AG04449 (cell line): ENCODE measurements at regions not wholly inside any gene's neighbourhood (a gene's known extent, or its start where the extent isn't known, plus 50 kb on each side); places are given as distances from the start of the nearest gene placed in this dataset.

Source experiments
- CTCF ChIA-PET: fragments of 350-600 bp; formaldehyde crosslinking; extraction: SDS; loops from one replicate; lab custom pipeline; 2021; ENCODE audit warnings: antibody characterized with exemption; lab: Yijun Ruan, JAX
- POLR2A ChIA-PET: fragments of 400-600, 350-600 bp; formaldehyde crosslinking; extraction: SDS; loops from one replicate; lab custom pipeline; 2020; ENCODE audit warnings: antibody characterized with exemption, inconsistent platforms; lab: Yijun Ruan, JAX
- DNase-seq: peaks from one replicate; pipeline ENCODE4 v3.0.0-alpha.2; 2010; ENCODE audit warnings: low read depth, low spot score
- H3K4me3 ChIP-seq: 2 replicates; pipeline ENCODE4 v1.5.1; 2011; ENCODE audit warnings: low read depth, mild to moderate bottlenecking, control low read depth, low read length
- CTCF ChIP-seq: IDR thresholded peaks from one replicate; pipeline ENCODE4 v1.5.1; 2011; ENCODE audit warnings: mild to moderate bottlenecking, moderate library complexity, low read length, control low read depth, inconsistent platforms; ENCODE audit not compliant: insufficient read depth; ENCODE audit errors: missing control alignments

- no peak for DNase-seq
- ChIA-PET CTCF (no interaction called here), POLR2A (no interaction called here)
Measured at GRCh38 chr3:118761291-118761606, 273.4 kb downstream of the IGSF11 start.

GRCh38 chr3:118765636-118766305 is 268.9 kb downstream of the IGSF11 start:
- no peak for DNase-seq
- no peak for TF ChIP-seq CTCF
- no peak overlapping the region for H3K4me3 ChIP-seq
- ChIA-PET POLR2A (no interaction called here), CTCF (no interaction called here)

More at GRCh38 chr3:118761291-118761606, 273.4 kb downstream of the IGSF11 start:
- H3K4me3 ChIP-seq: no peak overlapping the region
- no peak for TF ChIP-seq CTCF

- ChIA-PET CTCF (no interaction called here), POLR2A (no interaction called here)
- DNase-seq: no peak
Measured at GRCh38 chr3:118766306-118766669, 268.4 kb downstream of the IGSF11 start.

GRCh38 chr3:118772036-118772435 is 262.6 kb downstream of the IGSF11 start:
- ChIA-PET CTCF (no interaction called here), POLR2A (no interaction called here)
- no peak for DNase-seq
- H3K4me3 ChIP-seq: no peak overlapping the region
- no peak for TF ChIP-seq CTCF

More at GRCh38 chr3:118766306-118766669, 268.4 kb downstream of the IGSF11 start:
- no peak overlapping the region for H3K4me3 ChIP-seq
- no peak for TF ChIP-seq CTCF

- no peak for TF ChIP-seq CTCF
- POLR2A ChIA-PET: no interaction called here
- DNase-seq: no peak
- CTCF ChIA-PET: no interaction called here
- no peak overlapping the region for H3K4me3 ChIP-seq
Measured at GRCh38 chr3:118772547-118773011, 262.1 kb downstream of the IGSF11 start.

GRCh38 chr3:118775021-118775420 is 259.6 kb downstream of the IGSF11 start:
- DNase-seq: no peak
- H3K4me3 ChIP-seq: no peak overlapping the region
- POLR2A ChIA-PET: no interaction called here
- no peak for TF ChIP-seq CTCF
- CTCF ChIA-PET: no interaction called here
